PC-3 (cell line): ENCODE measurements at regions not wholly inside any gene's neighbourhood (a gene's known extent, or its start where the extent isn't known, plus 50 kb on each side); places are given as distances from the start of the nearest gene placed in this dataset.

Source experiments
- ATAC-seq: fragments of 200-7000 bp; cut with Tn5 transposase; 2 replicates; pipeline ENCODE4 v1.9.1; 2020; ENCODE audit warnings: mild to moderate bottlenecking, moderate library complexity
- BruUV-seq: library from RNA; stranded (reverse); fragments of 400-500 nt; replicated peaks from 2 replicates; lab custom pipeline; 2021; lab: Mats Ljungman, UMichigan
- CTCF ChIA-PET: fragments of 300-600 bp; sonication (Branson Sonifier 250); formaldehyde crosslinking; loops from one replicate; lab custom pipeline; 2022; ENCODE audit warnings: antibody characterized with exemption; lab: Charles Lee
- POLR2A ChIA-PET: fragments of 300-600 bp; sonication (Branson Sonifier 250); formaldehyde crosslinking; loops from one replicate; lab custom pipeline; 2022; ENCODE audit warnings: antibody characterized with exemption; ENCODE audit not compliant: unreplicated experiment; lab: Charles Lee
- DNase-seq: peaks from one replicate; pipeline ENCODE4 v3.0.0-alpha.2; 2015
- H2AFZ ChIP-seq: fragments of 300-600 bp; sonication (generic); 2 replicates; pipeline ENCODE4 v1.6.0; 2016; ENCODE audit warnings: antibody characterized with exemption, low read length
- H3F3A ChIP-seq: fragments of 300-600 bp; sonication (generic); one replicate; pipeline ENCODE4 v1.6.0; 2017; ENCODE audit warnings: antibody characterized with exemption, low read length, control low read depth, mild to moderate bottlenecking; ENCODE audit not compliant: unreplicated experiment
- H3K27ac ChIP-seq: fragments of 300-600 bp; sonication (generic); 2 replicates; pipeline ENCODE4 v1.5.1; 2016; ENCODE audit warnings: mild to moderate bottlenecking, low read length
- H3K27me3 ChIP-seq: fragments of 300-600 bp; sonication (generic); 2 replicates; pipeline ENCODE4 v1.6.1; 2016; ENCODE audit warnings: low read length, mixed read lengths
- H3K36me3 ChIP-seq: fragments of 300-600 bp; sonication (generic); 2 replicates; pipeline ENCODE4 v1.6.1; 2016; ENCODE audit warnings: low read depth, mixed run types, low read length, mixed read lengths
- H3K4me1 ChIP-seq: fragments of 300-600 bp; sonication (generic); 2 replicates; pipeline ENCODE4 v1.5.1; 2016; ENCODE audit warnings: low read length; ENCODE audit not compliant: insufficient read depth
- H3K4me2 ChIP-seq: fragments of 300-600 bp; sonication (generic); 2 replicates; pipeline ENCODE4 v1.6.0; 2016; ENCODE audit warnings: low read length
- H3K4me3 ChIP-seq: fragments of 300-600 bp; sonication (generic); 2 replicates; pipeline ENCODE4 v1.5.1; 2016; ENCODE audit warnings: mild to moderate bottlenecking, low read length, mixed read lengths
- H3K79me2 ChIP-seq: fragments of 300-600 bp; sonication (generic); 2 replicates; pipeline ENCODE4 v1.6.1; 2017; ENCODE audit warnings: low read length, mixed read lengths
- H3K9ac ChIP-seq: fragments of 300-600 bp; sonication (generic); 2 replicates; pipeline ENCODE4 v1.6.0; 2016; ENCODE audit warnings: mild to moderate bottlenecking, low read length
- H3K9me2 ChIP-seq: fragments of 300-600 bp; sonication (generic); replicated peaks from 2 replicates; pipeline ENCODE4 v1.6.1; 2016; ENCODE audit warnings: mixed run types, low read length, mixed read lengths
- H3K9me3 ChIP-seq: fragments of 300-600 bp; sonication (generic); 2 replicates; pipeline ENCODE4 v1.6.1; 2016; ENCODE audit warnings: low read length, mixed read lengths
- H4K20me1 ChIP-seq: fragments of 300-600 bp; sonication (generic); 2 replicates; pipeline ENCODE4 v1.6.1; 2016; ENCODE audit warnings: low read length, mixed read lengths
- CTCF ChIP-seq: fragments of 300-600 bp; sonication (generic); conservative IDR thresholded peaks from 2 replicates; pipeline ENCODE4 v1.5.1; 2017; ENCODE audit warnings: antibody characterized with exemption, low read depth, mild to moderate bottlenecking, low read length
- EZH2 ChIP-seq: fragments of 300-600 bp; sonication (generic); IDR thresholded peaks from one replicate; pipeline ENCODE4 v1.6.1; 2017; ENCODE audit warnings: antibody characterized with exemption, mild to moderate bottlenecking, low read length; ENCODE audit not compliant: unreplicated experiment
- EZH2phosphoT487 ChIP-seq: fragments of 300-600 bp; sonication (generic); IDR thresholded peaks from 2 replicates; pipeline ENCODE4 v1.6.1; 2018; ENCODE audit warnings: mild to moderate bottlenecking, antibody characterized with exemption, low read length, borderline replicate concordance
- intact Hi-C: fragments of 100-400 bp; cut with micrococcal nuclease; formaldehyde crosslinking; loops from 2 replicates; pipeline ENCODE4 v1.9.0; 2023

DNA sequence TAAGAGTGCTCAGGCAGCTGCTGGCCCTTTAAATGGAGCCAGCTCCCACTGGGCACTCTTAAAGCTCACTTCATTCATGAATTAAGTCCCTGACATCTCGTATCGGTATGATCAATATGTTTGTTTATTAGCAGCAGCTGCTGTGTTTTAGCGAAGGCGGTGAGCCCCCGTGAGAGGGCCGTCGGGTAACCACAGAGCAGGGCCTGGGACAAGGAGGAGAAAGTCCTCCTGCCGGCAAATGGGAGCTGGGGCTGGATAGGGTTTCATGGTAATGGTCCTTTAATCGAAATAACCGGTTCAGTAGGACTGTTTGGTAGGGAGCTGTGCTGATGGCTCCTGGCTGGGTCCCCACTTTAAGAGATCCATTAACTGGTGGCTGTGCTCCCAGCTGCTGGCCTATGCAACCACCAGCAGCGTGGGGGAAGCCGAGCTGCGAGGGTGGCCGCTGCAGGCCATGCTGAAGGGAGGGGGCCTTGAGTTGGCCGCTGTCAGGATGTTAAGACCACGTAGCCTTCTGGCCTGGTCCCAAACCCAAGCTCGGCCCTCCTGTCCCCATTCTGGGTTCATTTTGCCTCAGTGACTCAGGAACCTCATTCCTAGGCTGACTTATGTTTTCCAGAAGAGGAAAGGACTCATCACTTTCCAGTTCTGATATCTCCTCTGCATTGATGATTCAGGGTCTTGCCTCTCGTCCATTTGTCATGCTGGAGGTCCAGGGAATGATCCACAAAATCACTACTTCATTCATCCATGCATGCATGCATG is 67.6 kb upstream of the NTRK3 start:
- H3K27ac ChIP-seq = no peak overlapping the region
- POLR2A ChIA-PET = no interaction called here
- DNase-seq (no peak), ATAC-seq (no peak)
- H2AFZ ChIP-seq = no peak overlapping the region
- H3K36me3 ChIP-seq = no peaks in the 10 kb centered on the region
- H3F3A ChIP-seq = no peaks in the 10 kb centered on the region
- no peaks in the 10 kb centered on the region for H3K4me1 ChIP-seq
- H3K9me2 ChIP-seq = no peaks in the 10 kb centered on the region
- H3K4me2 ChIP-seq = no peak overlapping the region
- no peaks in the 10 kb centered on the region for H3K9me3 ChIP-seq
- TF ChIP-seq CTCF (no peak), EZH2 (no peak), EZH2phosphoT487 (no peak)
- no TSS peak for BruUV-seq
- no peaks in the 10 kb centered on the region for H3K79me2 ChIP-seq
- intact Hi-C loops = no loop called here
- no peaks in the 10 kb centered on the region for H4K20me1 ChIP-seq
- no peak overlapping the region for H3K4me3 ChIP-seq
- no peak overlapping the region for H3K9ac ChIP-seq
- peaks cover 30% of the 10 kb centered on the region for H3K27me3 ChIP-seq
- CTCF ChIA-PET = no interaction called here

DNA sequence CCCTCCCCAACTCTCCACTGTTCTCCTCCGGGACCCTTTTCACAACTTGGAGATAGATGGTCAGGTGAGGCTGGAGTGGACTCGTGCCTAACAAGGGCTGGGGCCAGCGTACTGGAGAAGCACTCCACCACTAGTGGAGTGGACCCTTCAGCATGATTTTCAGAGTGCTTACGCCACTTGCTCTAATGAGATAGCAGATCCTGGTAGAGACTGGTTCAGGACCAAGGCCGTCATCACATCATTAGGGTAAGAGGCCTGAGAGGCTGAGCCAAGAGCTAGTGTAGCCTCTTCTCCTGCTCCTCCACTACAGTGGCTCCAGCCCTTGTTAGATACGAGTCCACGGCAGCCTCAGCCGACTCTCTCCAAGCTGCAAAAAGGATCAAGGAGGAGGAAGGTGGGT is 66.9 kb upstream of the NTRK3 start:
- ChIA-PET POLR2A (no interaction called here), CTCF (no interaction called here)
- TF ChIP-seq EZH2 = no peak
- no peak for TF ChIP-seq CTCF
- TF ChIP-seq EZH2phosphoT487 = no peak
- H3K4me2 ChIP-seq = no peak overlapping the region
- no peak for DNase-seq
- no peak for ATAC-seq
- no peaks in the 10 kb centered on the region for H3K9me2 ChIP-seq
- H3K36me3 ChIP-seq = no peaks in the 10 kb centered on the region
- no TSS peak for BruUV-seq
- H3K9ac ChIP-seq = no peak overlapping the region
- intact Hi-C loops = no loop called here
- H4K20me1 ChIP-seq = no peaks in the 10 kb centered on the region
- H3K4me3 ChIP-seq = no peak overlapping the region
- H3F3A ChIP-seq = no peaks in the 10 kb centered on the region
- no peak overlapping the region for H2AFZ ChIP-seq
- no peaks in the 10 kb centered on the region for H3K79me2 ChIP-seq
- no peaks in the 10 kb centered on the region for H3K9me3 ChIP-seq
- H3K4me1 ChIP-seq = no peaks in the 10 kb centered on the region
- H3K27ac ChIP-seq = no peak overlapping the region
- peaks cover 30% of the 10 kb centered on the region for H3K27me3 ChIP-seq

- no peaks in the 10 kb centered on the region for H3K4me1 ChIP-seq
- no peak overlapping the region for H3K4me3 ChIP-seq
- DNase-seq (no peak), ATAC-seq (no peak)
- no peak overlapping the region for H3K4me2 ChIP-seq
- no peak overlapping the region for H2AFZ ChIP-seq
- no peaks in the 10 kb centered on the region for H4K20me1 ChIP-seq
- H3K36me3 ChIP-seq = no peaks in the 10 kb centered on the region
- no peak overlapping the region for H3K27ac ChIP-seq
- intact Hi-C loops = no loop called here
- peaks cover 27% of the 10 kb centered on the region for H3K27me3 ChIP-seq
- CTCF ChIA-PET = no interaction called here
- no peaks in the 10 kb centered on the region for H3F3A ChIP-seq
- BruUV-seq = no TSS peak
- no peaks in the 10 kb centered on the region for H3K9me3 ChIP-seq
- H3K9ac ChIP-seq = no peak overlapping the region
- POLR2A ChIA-PET = no interaction called here
- TF ChIP-seq CTCF (no peak), EZH2 (no peak), EZH2phosphoT487 (no peak)
- no peaks in the 10 kb centered on the region for H3K79me2 ChIP-seq
- H3K9me2 ChIP-seq = no peaks in the 10 kb centered on the region
Observed at GRCh38 chr15:88322461-88322860, 65.9 kb upstream of the NTRK3 start.
